H9 (cell line): ENCODE measurements at regions not wholly inside any gene's neighbourhood (a gene's known extent, or its start where the extent isn't known, plus 50 kb on each side); places are given as distances from the start of the nearest gene placed in this dataset.

Source experiments
- DNase-seq: peaks from one replicate; pipeline ENCODE4 v3.0.0-alpha.2; 2017
- H2AFZ ChIP-seq: one replicate; pipeline ENCODE4 v1.6.1; 2013; ENCODE audit warnings: mild to moderate bottlenecking, low read length, control low read depth, moderate library complexity
- H2AK5ac ChIP-seq: 2 replicates; pipeline ENCODE4 v1.6.1; 2013; ENCODE audit warnings: low read length, control low read depth, mixed read lengths; ENCODE audit not compliant: insufficient read length
- H2BK120ac ChIP-seq: one replicate; pipeline ENCODE4 v1.6.1; 2013; ENCODE audit warnings: low read depth, mild to moderate bottlenecking, low read length, control low read depth, inconsistent platforms; ENCODE audit not compliant: poor library complexity, severe bottlenecking
- H2BK12ac ChIP-seq: 2 replicates; pipeline ENCODE4 v1.6.1; 2013; ENCODE audit warnings: low read length, control low read depth, mixed read lengths, low read depth; ENCODE audit not compliant: insufficient read length
- H2BK15ac ChIP-seq: 2 replicates; pipeline ENCODE4 v1.6.1; 2013; ENCODE audit warnings: low read depth, low read length, control low read depth
- H2BK20ac ChIP-seq: one replicate; pipeline ENCODE4 v1.6.1; 2013; ENCODE audit warnings: low read depth, mild to moderate bottlenecking, low read length, control low read depth, inconsistent platforms; ENCODE audit not compliant: poor library complexity, severe bottlenecking
- H2BK5ac ChIP-seq: 2 replicates; pipeline ENCODE4 v1.6.1; 2013; ENCODE audit warnings: low read length, control low read depth, mixed read lengths; ENCODE audit not compliant: insufficient read length
- H3K14ac ChIP-seq: 2 replicates; pipeline ENCODE4 v1.6.1; 2013; ENCODE audit warnings: low read length, control low read depth; ENCODE audit not compliant: insufficient read depth
- H3K18ac ChIP-seq: 2 replicates; pipeline ENCODE4 v1.6.1; 2013; ENCODE audit warnings: low read depth, mild to moderate bottlenecking, mixed read lengths, low read length, control low read depth; ENCODE audit not compliant: insufficient read length
- H3K23ac ChIP-seq: 2 replicates; pipeline ENCODE4 v1.6.1; 2013; ENCODE audit warnings: low read length, control low read depth, mixed read lengths, low read depth; ENCODE audit not compliant: insufficient read length
- H3K23me2 ChIP-seq: 2 replicates; pipeline ENCODE4 v1.6.1; 2013; ENCODE audit warnings: low read depth, mild to moderate bottlenecking, mixed read lengths, low read length, control low read depth; ENCODE audit not compliant: insufficient read length, poor library complexity, severe bottlenecking
- H3K27ac ChIP-seq: 2 replicates; pipeline ENCODE4 v1.5.1; 2013; ENCODE audit warnings: low read length, control low read depth, mixed read lengths, low read depth; ENCODE audit not compliant: insufficient read length
- H3K27me3 ChIP-seq: 2 replicates; pipeline ENCODE4 v1.6.1; 2013; ENCODE audit warnings: low read length, control low read depth, inconsistent platforms; ENCODE audit not compliant: insufficient read depth
- H3K4ac ChIP-seq: 2 replicates; pipeline ENCODE4 v1.6.1; 2013; ENCODE audit warnings: low read depth, mild to moderate bottlenecking, control low read depth, inconsistent platforms, low read length, moderate library complexity
- H3K4me1 ChIP-seq: 2 replicates; pipeline ENCODE4 v1.6.1; 2013; ENCODE audit warnings: low read length, control low read depth, inconsistent platforms; ENCODE audit not compliant: insufficient read depth
- H3K4me2 ChIP-seq: 2 replicates; pipeline ENCODE4 v1.6.1; 2013; ENCODE audit warnings: low read length, control low read depth, mixed read lengths; ENCODE audit not compliant: insufficient read length, insufficient read depth
- H3K56ac ChIP-seq: 2 replicates; pipeline ENCODE4 v1.6.1; 2013; ENCODE audit warnings: low read depth, mild to moderate bottlenecking, mixed read lengths, low read length, control low read depth; ENCODE audit not compliant: insufficient read length
- H3K79me1 ChIP-seq: 2 replicates; pipeline ENCODE4 v1.6.1; 2013; ENCODE audit warnings: low read depth, mild to moderate bottlenecking, moderate library complexity, low read length, control low read depth, inconsistent platforms; ENCODE audit not compliant: insufficient read depth, poor library complexity, severe bottlenecking
- H3K79me2 ChIP-seq: 2 replicates; pipeline ENCODE4 v1.6.1; 2013; ENCODE audit warnings: low read length, control low read depth, inconsistent platforms; ENCODE audit not compliant: insufficient read depth
- H3K9ac ChIP-seq: 2 replicates; pipeline ENCODE4 v1.6.1; 2013; ENCODE audit warnings: low read length, control low read depth, mixed read lengths; ENCODE audit not compliant: insufficient read length; ENCODE audit errors: extremely low read depth
- H3K9me3 ChIP-seq: one replicate; pipeline ENCODE4 v1.6.1; 2013; ENCODE audit warnings: low read depth, low read length, inconsistent platforms; ENCODE audit not compliant: control insufficient read depth
- H3T11ph ChIP-seq: one replicate; pipeline ENCODE4 v1.6.1; 2013; ENCODE audit warnings: mild to moderate bottlenecking, low read length, control low read depth, inconsistent platforms
- H4K20me1 ChIP-seq: one replicate; pipeline ENCODE4 v1.6.1; 2013; ENCODE audit not compliant: control insufficient read depth, insufficient read length, insufficient read depth
- H4K5ac ChIP-seq: 2 replicates; pipeline ENCODE4 v1.6.1; 2013; ENCODE audit warnings: low read depth, mild to moderate bottlenecking, mixed read lengths, low read length, control low read depth; ENCODE audit not compliant: insufficient read length
- H4K8ac ChIP-seq: replicated peaks from 2 replicates; pipeline ENCODE4 v1.6.1; 2013; ENCODE audit warnings: low read length, control low read depth, mixed read lengths, low read depth; ENCODE audit not compliant: insufficient read length
- H4K91ac ChIP-seq: 2 replicates; pipeline ENCODE4 v1.6.1; 2013; ENCODE audit warnings: low read depth, mild to moderate bottlenecking, moderate library complexity, mixed read lengths, low read length, control low read depth; ENCODE audit not compliant: insufficient read length
- H3K27ac Mint-ChIP-seq, 3 experiments: 2 replicates in 2 of 3; 3 replicates in 1 of 3; pipeline ENCODE4 v1.8.0; 2020 to 2021; ENCODE audit warnings: mixed read lengths in 3 of 3, mild to moderate bottlenecking in 1 of 3, moderate library complexity in 1 of 3
- H3K27me3 Mint-ChIP-seq: 2 replicates; pipeline ENCODE4 v1.8.0; 2021; ENCODE audit warnings: low read depth, mild to moderate bottlenecking, moderate library complexity, mixed read lengths
- H3K36me3 Mint-ChIP-seq, 3 experiments: 2 replicates in 2 of 3; 3 replicates in 1 of 3; pipeline ENCODE4 v1.8.0; 2020 to 2021; ENCODE audit warnings: low read depth in 3 of 3, mixed read lengths in 3 of 3; ENCODE audit not compliant: insufficient read depth in 1 of 3
- H3K4me1 Mint-ChIP-seq, 2 experiments: 2 replicates each; pipeline ENCODE4 v1.8.0; 2020; ENCODE audit warnings: mixed read lengths in 2 of 2
- H3K4me3 Mint-ChIP-seq, 2 experiments: 2 replicates in 1 of 2; 3 replicates in 1 of 2; pipeline ENCODE4 v1.8.0; 2020 to 2021; ENCODE audit warnings: mild to moderate bottlenecking in 2 of 2, mixed read lengths in 2 of 2, moderate library complexity in 1 of 2
- H3K9me3 Mint-ChIP-seq, 2 experiments: 2 replicates in 1 of 2; 3 replicates in 1 of 2; pipeline ENCODE4 v1.8.0; 2020; ENCODE audit warnings: mild to moderate bottlenecking in 2 of 2, mixed read lengths in 2 of 2, moderate library complexity in 1 of 2
- CTCF ChIP-seq: fragments of 200-600 bp; sonication (generic); conservative IDR thresholded peaks from 3 replicates; pipeline ENCODE4 v1.8.0; 2021; ENCODE audit warnings: antibody characterized with exemption, mild to moderate bottlenecking
- WGBS: extraction: QIAGEN DNeasy Blood & Tissue Kit; methylation state at CpG from one replicate; pipeline ENCODE4 v1.1.7; 2013; ENCODE audit warnings: missing lambda C conversion rate, low lambda C conversion rate, mixed read lengths; ENCODE audit not compliant: insufficient read length; ENCODE audit errors: extremely low coverage; 5-methylcytosine and 5-hydroxymethylcytosine counted together

GRCh38 chr10:121128164-121128563, 277.0 kb downstream of the WDR11 start:
- H3K9me3 Mint-ChIP-seq, result 0 out of 5 replicates have a peak, but pooled peaks cover 0 to 1% of the 10 kb centered on the region in 2 experiments
- H3K36me3 Mint-ChIP-seq, result no peaks in the 10 kb centered on the region
- H3T11ph ChIP-seq, result no peak overlapping the region
- H3K56ac ChIP-seq, result no peak overlapping the region
- H2BK20ac ChIP-seq, result no peak overlapping the region
- H3K4me3 Mint-ChIP-seq, result no peak overlapping the region
- H3K18ac ChIP-seq, result no peak overlapping the region
- H2BK5ac ChIP-seq, result no peak overlapping the region
- H3K27me3 ChIP-seq, result no peaks in the 10 kb centered on the region
- H3K9ac ChIP-seq, result no peak overlapping the region
- H2AFZ ChIP-seq, result no peak overlapping the region
- H2BK120ac ChIP-seq, result no peak overlapping the region
- no peak overlapping the region for H2BK12ac ChIP-seq
- no peaks in the 10 kb centered on the region for H4K20me1 ChIP-seq
- H4K8ac ChIP-seq, result no peak overlapping the region
- H2AK5ac ChIP-seq, result no peak overlapping the region
- no peaks in the 10 kb centered on the region; the same call in 1 of the 2 replicates for H3K27me3 Mint-ChIP-seq
- no peak overlapping the region for H4K5ac ChIP-seq
- H3K4me1 ChIP-seq, result no peaks in the 10 kb centered on the region
- H3K79me1 ChIP-seq, result no peaks in the 10 kb centered on the region
- TF ChIP-seq CTCF, result no peak
- DNase-seq, result no peak
- H3K4ac ChIP-seq, result no peak overlapping the region
- H3K27ac ChIP-seq, result no peak overlapping the region
- H3K4me2 ChIP-seq, result no peak overlapping the region
- H3K23me2 ChIP-seq, result no peaks in the 10 kb centered on the region
- no peaks in the 10 kb centered on the region; a peak in 1 of 4 replicates for H3K4me1 Mint-ChIP-seq
- no peak overlapping the region for H2BK15ac ChIP-seq
- H3K9me3 ChIP-seq, result no peaks in the 10 kb centered on the region
- H3K14ac ChIP-seq, result no peak overlapping the region
- H3K79me2 ChIP-seq, result no peaks in the 10 kb centered on the region
- no CpG with 5 or more reads among the region's 10 CpGs for WGBS
- no peak overlapping the region for H3K23ac ChIP-seq
- no peak overlapping the region for H4K91ac ChIP-seq
- no peak overlapping the region for H3K27ac Mint-ChIP-seq
